ENCODE measurements at regions not wholly inside any gene's neighbourhood (a gene's known extent, or its start where the extent isn't known, plus 50 kb on each side); places are given as distances from the start of the nearest gene placed in this dataset.

- no peak overlapping the region for H2BK20ac ChIP-seq (ENCODE audit: low read depth, low read length)
- POLR2A ChIA-PET (ENCODE audit: unreplicated experiment), result no interaction called here
- ATAC-seq (ENCODE audit: low read depth), result no peak
- H4K8ac ChIP-seq (ENCODE audit: low read depth in 2 of 2, low read length in 2 of 2), result no peak overlapping the region
- H4K20me1 ChIP-seq (ENCODE audit: insufficient read depth, low read length), result no peaks in the 10 kb centered on the region
- no peaks in the 10 kb centered on the region for H3K9me1 ChIP-seq (ENCODE audit: insufficient read depth, low read length)
- no peak overlapping the region for H3K56ac ChIP-seq (ENCODE audit: extremely low read depth, insufficient read depth, low read length)
- WGBS, 2 experiments (ENCODE audit: extremely low coverage in 2 of 2, insufficient read length in 1 of 2), result no CpG with 5 or more reads among the region's 3 CpGs
- no peak overlapping the region for H2AK5ac ChIP-seq (ENCODE audit: low read depth, low read length)
- no peak overlapping the region for H3K27ac ChIP-seq (ENCODE audit: insufficient read depth, low read length)
- no peak overlapping the region for H3K4ac ChIP-seq (ENCODE audit: low read depth, low read length)
- H3K9me3 ChIP-seq (ENCODE audit: control insufficient read depth, insufficient read depth, low read length), result no peaks in the 10 kb centered on the region
- in situ Hi-C loops (cut with MboI; ENCODE audit: low sequenced_read_pairs) (no loop called here), dilution Hi-C loops (cut with HindIII; ENCODE audit: low sequenced_read_pairs, unreplicated experiment) (no loop called here), intact Hi-C loops (cut with micrococcal nuclease) (no loop called here)
- no peak overlapping the region for H3K23ac ChIP-seq (ENCODE audit: low read depth, low read length)
- no peaks in the 10 kb centered on the region for H3K4me1 ChIP-seq (ENCODE audit: control insufficient read depth, insufficient read depth, low read length)
- H2BK120ac ChIP-seq (ENCODE audit: low read depth, low read length), result no peak overlapping the region
- no peaks in the 10 kb centered on the region for H3K27me3 ChIP-seq (ENCODE audit: control insufficient read depth, insufficient read depth, low read length)
- no peak overlapping the region for H2AK9ac ChIP-seq (replicated peaks; ENCODE audit: low read depth, low read length, poor library complexity)
- no peak overlapping the region for H3K4me2 ChIP-seq (ENCODE audit: low read depth, low read length)
- no peak overlapping the region for H3K9ac ChIP-seq (ENCODE audit: low read depth, low read length)
- H2BK15ac ChIP-seq (ENCODE audit: low read depth, low read length), result no peak overlapping the region
- H2AFZ ChIP-seq (replicated peaks; ENCODE audit: low read length, poor library complexity), result no peak overlapping the region
- no peak overlapping the region for H2BK5ac ChIP-seq (ENCODE audit: low read depth, low read length, poor library complexity, severe bottlenecking)
- no peaks in the 10 kb centered on the region for H3K36me3 ChIP-seq (ENCODE audit: control insufficient read depth, insufficient read depth, low read length)
- BruUV-seq (replicated peaks), result no TSS peak
- H4K5ac ChIP-seq (ENCODE audit: low read depth, low read length), result no peak overlapping the region
- H3K14ac ChIP-seq (replicated peaks; ENCODE audit: low read depth, low read length), result no peak overlapping the region
- H3K18ac ChIP-seq (ENCODE audit: low read depth, low read length), result no peak overlapping the region
- CTCF ChIA-PET, result no interaction called here
- H3K4me3 ChIP-seq (ENCODE audit: insufficient read depth, low read depth, low read length), result no peak overlapping the region
- H4K91ac ChIP-seq (ENCODE audit: insufficient read depth, low read depth, low read length), result no peak overlapping the region
- H3K79me1 ChIP-seq (ENCODE audit: low read depth in 1 of 2, low read length in 2 of 2), result no peaks in the 10 kb centered on the region
- TF ChIP-seq NFE2L2 (IDR thresholded peaks at IDR 0.05; ENCODE audit: low read depth, low read length) (no peak), RAD21 (IDR thresholded peaks at IDR 0.05; ENCODE audit: low read length) (no peak), MAFK (IDR thresholded peaks at IDR 0.05; ENCODE audit: low read depth, low read length) (no peak), RFX5 (IDR thresholded peaks at IDR 0.05; ENCODE audit: low read depth, low read length) (no peak), MXI1 (IDR thresholded peaks at IDR 0.05; ENCODE audit: borderline replicate concordance, low read depth, low read length) (no peak), FOS (IDR thresholded peaks at IDR 0.05; ENCODE audit: low read depth, low read length) (no peak), SMC3 (IDR thresholded peaks at IDR 0.05; ENCODE audit: low read depth, low read length) (no peak), USF2 (IDR thresholded peaks at IDR 0.05; ENCODE audit: low read depth, low read length) (no peak), MAZ (IDR thresholded peaks at IDR 0.05; ENCODE audit: borderline replicate concordance, low read depth, low read length) (no peak), POLR2A (IDR thresholded peaks at IDR 0.05; ENCODE audit: low read depth, low read length) (no peak), CHD1 (IDR thresholded peaks at IDR 0.05; ENCODE audit: low read depth, low read length) (no peak), BHLHE40 (IDR thresholded peaks at IDR 0.05; ENCODE audit: low read depth, low read length) (no peak), CTCF (conservative IDR thresholded peaks at IDR 0.05; ENCODE audit: low read depth, low read length) (no peak), RCOR1 (IDR thresholded peaks at IDR 0.05; ENCODE audit: insufficient replicate concordance, low read length) (no peak), ELK1 (IDR thresholded peaks at IDR 0.05; ENCODE audit: borderline replicate concordance, low read depth, low read length) (no peak)
- no peak for DNase-seq
Observed at GRCh38 chr7:115511330-115511729, 519.2 kb downstream of the TFEC start.
